ENCODE measurements at regions not wholly inside any gene's neighbourhood (a gene's known extent, or its start where the extent isn't known, plus 50 kb on each side); places are given as distances from the start of the nearest gene placed in this dataset.

GRCh38 chr4:104615926-104616325 lies 121.2 kb upstream of the CXXC4 start:
- ChIA-PET CTCF (no interaction called here), POLR2A (no interaction called here)
- no CpG with 5 or more reads among the region's 2 CpGs for WGBS (ENCODE audit: missing lambda C conversion rate)
- no peak for ATAC-seq
- no peak overlapping the region for H3K27ac ChIP-seq
- H3K9me3 ChIP-seq: no peaks in the 10 kb centered on the region
- no peak overlapping the region for H3K4me2 ChIP-seq
- H3K4me1 ChIP-seq: no peaks in the 10 kb centered on the region
- DNase-seq (ENCODE audit: low read depth in 1 of 2, low spot score in 1 of 2): no peak
- H3K4me3 ChIP-seq: no peak overlapping the region
- no peak for FAIRE-seq
- TF ChIP-seq PBX3 (IDR thresholded peaks at IDR 0.05) (no peak), GATA3 (IDR thresholded peaks at IDR 0.05; ENCODE audit: borderline replicate concordance) (no peak), HEYL (CRISPR knock-in tag; IDR thresholded peaks at IDR 0.05) (no peak), TP53 (CRISPR knock-in tag; IDR thresholded peaks at IDR 0.05) (no peak), NR3C1 (IDR thresholded peaks at IDR 0.05) (no peak), JUN (IDR thresholded peaks at IDR 0.05) (no peak), RNF2 (IDR thresholded peaks at IDR 0.05; ENCODE audit: borderline replicate concordance, low read depth) (no peak), CBX2 (IDR thresholded peaks at IDR 0.05; ENCODE audit: borderline replicate concordance, low read depth) (no peak)
- TF ChIP-seq, protein P1, sequence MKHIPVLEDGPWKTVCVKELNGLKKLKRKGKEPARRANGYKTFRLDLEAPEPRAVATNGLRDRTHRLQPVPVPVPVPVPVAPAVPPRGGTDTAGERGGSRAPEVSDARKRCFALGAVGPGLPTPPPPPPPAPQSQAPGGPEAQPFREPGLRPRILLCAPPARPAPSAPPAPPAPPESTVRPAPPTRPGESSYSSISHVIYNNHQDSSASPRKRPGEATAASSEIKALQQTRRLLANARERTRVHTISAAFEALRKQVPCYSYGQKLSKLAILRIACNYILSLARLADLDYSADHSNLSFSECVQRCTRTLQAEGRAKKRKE (CRISPR knock-in tag; IDR thresholded peaks at IDR 0.05; ENCODE audit: low read depth): no peak

GRCh38 chr4:104616401-104616820 lies 121.7 kb upstream of the CXXC4 start:
- Histone ChIP-seq H3K4me1 (no peaks in the 10 kb centered on the region), H3K4me3 (no peak overlapping the region), H3K27ac (no peak overlapping the region), H3K9me3 (no peaks in the 10 kb centered on the region), H3K4me2 (no peak overlapping the region)
- DNase-seq (ENCODE audit: low read depth in 1 of 2, low spot score in 1 of 2) (no peak), ATAC-seq (no peak), FAIRE-seq (no peak)
- TF ChIP-seq, protein P2, sequence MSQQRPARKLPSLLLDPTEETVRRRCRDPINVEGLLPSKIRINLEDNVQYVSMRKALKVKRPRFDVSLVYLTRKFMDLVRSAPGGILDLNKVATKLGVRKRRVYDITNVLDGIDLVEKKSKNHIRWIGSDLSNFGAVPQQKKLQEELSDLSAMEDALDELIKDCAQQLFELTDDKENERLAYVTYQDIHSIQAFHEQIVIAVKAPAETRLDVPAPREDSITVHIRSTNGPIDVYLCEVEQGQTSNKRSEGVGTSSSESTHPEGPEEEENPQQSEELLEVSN (IDR thresholded peaks at IDR 0.05; ENCODE audit: borderline replicate concordance, low read depth): no peak
- TF ChIP-seq, protein P3, sequence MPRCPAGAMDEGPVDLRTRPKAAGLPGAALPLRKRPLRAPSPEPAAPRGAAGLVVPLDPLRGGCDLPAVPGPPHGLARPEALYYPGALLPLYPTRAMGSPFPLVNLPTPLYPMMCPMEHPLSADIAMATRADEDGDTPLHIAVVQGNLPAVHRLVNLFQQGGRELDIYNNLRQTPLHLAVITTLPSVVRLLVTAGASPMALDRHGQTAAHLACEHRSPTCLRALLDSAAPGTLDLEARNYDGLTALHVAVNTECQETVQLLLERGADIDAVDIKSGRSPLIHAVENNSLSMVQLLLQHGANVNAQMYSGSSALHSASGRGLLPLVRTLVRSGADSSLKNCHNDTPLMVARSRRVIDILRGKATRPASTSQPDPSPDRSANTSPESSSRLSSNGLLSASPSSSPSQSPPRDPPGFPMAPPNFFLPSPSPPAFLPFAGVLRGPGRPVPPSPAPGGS (IDR thresholded peaks at IDR 0.05): no peak
- TF ChIP-seq BHLHE40 (IDR thresholded peaks at IDR 0.05; ENCODE audit: low read depth, low read length): no peak
- no peak for TF ChIP-seq NFE2L2 (conservative IDR thresholded peaks at IDR 0.05; ENCODE audit: low read length)
- TF ChIP-seq JUNB (IDR thresholded peaks at IDR 0.05): no peak
- no peak for TF ChIP-seq ZSCAN20 (CRISPR knock-in tag; IDR thresholded peaks at IDR 0.05)
- ChIA-PET CTCF (no interaction called here), POLR2A (no interaction called here)
- 23% methylated on average over 6 of the region's 6 CpGs for WGBS (ENCODE audit: missing lambda C conversion rate)

GRCh38 chr4:104625706-104626105 lies 131.0 kb upstream of the CXXC4 start:
- TF ChIP-seq ESRRA (IDR thresholded peaks at IDR 0.05; ENCODE audit: borderline replicate concordance, low read length) (no peak), NPAS2 (CRISPR knock-in tag; IDR thresholded peaks at IDR 0.05; ENCODE audit: borderline replicate concordance) (no peak)
- ATAC-seq (no peak), DNase-seq (ENCODE audit: low read depth in 1 of 2, low spot score in 1 of 2) (no peak), FAIRE-seq (no peak)
- CTCF ChIA-PET: no interaction called here
- Histone ChIP-seq H3K9me3 (no peaks in the 10 kb centered on the region), H3K4me2 (no peak overlapping the region), H3K4me1 (no peaks in the 10 kb centered on the region), H3K4me3 (no peak overlapping the region), H3K27ac (no peak overlapping the region)
- POLR2A ChIA-PET: no interaction called here
- WGBS (ENCODE audit: missing lambda C conversion rate): 46% methylated on average over 1 of the region's 1 CpG

GRCh38 chr4:104629601-104630000 lies 134.9 kb upstream of the CXXC4 start:
- ATAC-seq: no peak
- DNase-seq (ENCODE audit: low read depth in 1 of 2, low spot score in 1 of 2): no peak
- Histone ChIP-seq H3K4me1 (no peaks in the 10 kb centered on the region), H3K27ac (no peak overlapping the region), H3K4me3 (no peak overlapping the region), H3K4me2 (no peak overlapping the region), H3K9me3 (no peaks in the 10 kb centered on the region)
- CTCF ChIA-PET: interaction anchor here (0.6 kb wide), 1 partner anchor 49 kb away, joined by 3 read pairs; no protein-coding TSS in a partner anchor
- WGBS (ENCODE audit: missing lambda C conversion rate): 40% methylated on average over 1 of the region's 1 CpG
- TF ChIP-seq HOXA7 (CRISPR knock-in tag; IDR thresholded peaks at IDR 0.05): no peak
- TF ChIP-seq KDM5A (IDR thresholded peaks at IDR 0.05): no peak
- no peak for TF ChIP-seq CEBPB (IDR thresholded peaks at IDR 0.05)
- no peak for TF ChIP-seq PBX3 (IDR thresholded peaks at IDR 0.05)
- TF ChIP-seq CBX8 (IDR thresholded peaks at IDR 0.05): no peak
- no peak for TF ChIP-seq ZFP36 (IDR thresholded peaks at IDR 0.05; ENCODE audit: borderline replicate concordance, partially characterized antibody)
- no peak for TF ChIP-seq GATA3 (IDR thresholded peaks at IDR 0.05; ENCODE audit: borderline replicate concordance)
- no peak for TF ChIP-seq NR3C1 (IDR thresholded peaks at IDR 0.05)
- no peak for TF ChIP-seq EHF (CRISPR knock-in tag; IDR thresholded peaks at IDR 0.05)
- no peak for TF ChIP-seq EP300 (IDR thresholded peaks at IDR 0.05)
- no peak for TF ChIP-seq ZC3H11A (IDR thresholded peaks at IDR 0.05)
- POLR2A ChIA-PET: no interaction called here
- FAIRE-seq: no peak

Measured in A549 (cell line).